ENCODE measurements at regions not wholly inside any gene's neighbourhood (a gene's known extent, or its start where the extent isn't known, plus 50 kb on each side); places are given as distances from the start of the nearest gene placed in this dataset.
"Not testable (repeated sequence)": the region's sequence is repeated elsewhere in the genome, so short reads cannot be mapped to it uniquely, and the experiment has no call there.

- DNase-seq (ENCODE audit: low read depth in 2 of 2), result no peak
Measured at GRCh38 chr11:27242591-27242990, 120.4 kb downstream of the CCDC34 start.

- no peak for DNase-seq (ENCODE audit: low read depth in 2 of 2)
Measured at GRCh38 chr11:27241311-27242122, 121.5 kb downstream of the CCDC34 start.

- DNase-seq (ENCODE audit: low read depth in 2 of 2), result no peak
Measured at GRCh38 chr11:27239305-27239942, 123.6 kb downstream of the CCDC34 start.

GRCh38 chr11:27238811-27239210 lies 124.2 kb downstream of the CCDC34 start:
- no peak for DNase-seq (ENCODE audit: low read depth in 2 of 2)

GRCh38 chr11:27237643-27238042 lies 125.4 kb downstream of the CCDC34 start:
- no peak for DNase-seq (ENCODE audit: low read depth in 2 of 2)

- DNase-seq (ENCODE audit: low read depth in 2 of 2), result no peak
Measured at GRCh38 chr11:27234961-27235360, 128.1 kb downstream of the CCDC34 start.

- DNase-seq (ENCODE audit: low read depth in 2 of 2), result no peak
Measured at GRCh38 chr11:27234043-27234668, 128.9 kb downstream of the CCDC34 start.

GRCh38 chr11:27233654-27234042 lies 129.4 kb downstream of the CCDC34 start:
- DNase-seq (ENCODE audit: low read depth in 2 of 2), result no peak

GRCh38 chr11:27231530-27231929 lies 131.5 kb downstream of the CCDC34 start:
- DNase-seq (ENCODE audit: low read depth in 2 of 2), result no peak

GRCh38 chr11:27230192-27230572 lies 132.8 kb downstream of the CCDC34 start:
- DNase-seq (ENCODE audit: low read depth in 2 of 2), result no peak

GRCh38 chr11:27229511-27230191 lies 133.4 kb downstream of the CCDC34 start:
- no peak for DNase-seq (ENCODE audit: low read depth in 2 of 2)

GRCh38 chr11:27228906-27229290 lies 134.1 kb downstream of the CCDC34 start:
- DNase-seq (ENCODE audit: low read depth in 2 of 2), result no peak

GRCh38 chr11:27228232-27228905 lies 134.6 kb downstream of the CCDC34 start:
- no peak for DNase-seq (ENCODE audit: low read depth in 2 of 2)

GRCh38 chr11:27227736-27228135 lies 135.3 kb downstream of the CCDC34 start:
- no peak for DNase-seq (ENCODE audit: low read depth in 2 of 2)

GRCh38 chr11:27219487-27220039 lies 143.5 kb downstream of the CCDC34 start:
- DNase-seq (ENCODE audit: low read depth in 2 of 2), result not testable (repeated sequence)

- no peak for DNase-seq (ENCODE audit: low read depth in 2 of 2)
Measured at GRCh38 chr11:27218421-27219038, 144.5 kb downstream of the CCDC34 start.

- DNase-seq (ENCODE audit: low read depth in 2 of 2), result no peak
Measured at GRCh38 chr11:27217948-27218420, 145.0 kb downstream of the CCDC34 start.

GRCh38 chr11:27217496-27217895 lies 145.5 kb downstream of the CCDC34 start:
- DNase-seq (ENCODE audit: low read depth in 2 of 2), result no peak

GRCh38 chr11:27216270-27217149 lies 146.5 kb downstream of the CCDC34 start:
- no peak for DNase-seq (ENCODE audit: low read depth in 2 of 2)

Measured in stimulated activated CD4-positive, alpha-beta T cell treated with anti-CD3 and anti-CD28 coated beads, Interleukin-1b, Interleukin-23, amount 100 ng/mL, for 4 hours (primary cell).